PC-9 (cell line): ENCODE measurements at regions not wholly inside any gene's neighbourhood (a gene's known extent, or its start where the extent isn't known, plus 50 kb on each side); places are given as distances from the start of the nearest gene placed in this dataset.

Experiments used
- CTCF ChIP-seq: fragments of 200-600 bp; sonication (generic); conservative IDR thresholded peaks from 2 replicates; pipeline ENCODE4 v1.6.1; 2017; ENCODE audit warnings: mixed run types, antibody characterized with exemption, mild to moderate bottlenecking, moderate library complexity
- EZH2 ChIP-seq: fragments of 200-600 bp; sonication (generic); IDR thresholded peaks from 2 replicates; pipeline ENCODE4 v1.8.0; 2017; ENCODE audit warnings: antibody characterized with exemption, low read depth

- TF ChIP-seq CTCF (no peak), EZH2 (no peak)
Observed at GRCh38 chr10:123491364-123491763, 174.8 kb upstream of the GPR26 start.
